Body of pancreas (tissue), 4 donors: ENCODE measurements at regions not wholly inside any gene's neighbourhood (a gene's known extent, or its start where the extent isn't known, plus 50 kb on each side); places are given as distances from the start of the nearest gene placed in this dataset.

ENCODE experiments used
- POLR2A ChIP-seq, 3 donors: fragments of 450-650 bp; IDR thresholded peaks; one replicate each; pipeline ENCODE4 v1.6.1; 2016; ENCODE audit warnings: antibody characterized with exemption in 3 of 3, mild to moderate bottlenecking in 2 of 3
- TF ChIP-seq, protein P1 (sequence below), 7 experiments: fragments of 450-650 bp in 4 of 7; fragments of 200-600 bp in 3 of 7; sonication (generic) in 3 of 7; IDR thresholded peaks; one replicate each; pipeline ENCODE4 v1.5.1; 2016 to 2019; ENCODE audit warnings: antibody characterized with exemption in 7 of 7

DNA sequence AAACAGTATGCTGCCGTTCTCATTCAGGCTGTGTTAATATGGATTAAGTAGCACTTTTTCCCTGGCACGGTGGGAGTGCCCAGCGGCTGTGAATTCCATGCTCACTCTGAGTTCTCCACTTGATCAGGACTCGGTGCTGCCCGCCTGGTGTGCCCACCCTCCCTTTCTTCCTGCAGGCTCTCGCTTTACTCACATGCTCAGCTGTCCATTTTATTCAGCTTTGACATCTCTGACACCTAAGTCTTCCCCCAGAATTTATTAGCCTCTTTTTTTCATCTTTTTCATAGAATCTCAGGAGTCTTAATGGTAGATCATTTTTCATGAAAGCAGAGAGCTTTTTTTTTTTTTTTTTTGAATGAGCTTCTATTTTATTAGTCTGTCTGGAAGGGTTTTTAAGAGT lies 626.5 kb downstream of the IRX1 start:
- no peak for TF ChIP-seq POLR2A (IDR thresholded peaks at IDR 0.05)
- TF ChIP-seq, protein P1, sequence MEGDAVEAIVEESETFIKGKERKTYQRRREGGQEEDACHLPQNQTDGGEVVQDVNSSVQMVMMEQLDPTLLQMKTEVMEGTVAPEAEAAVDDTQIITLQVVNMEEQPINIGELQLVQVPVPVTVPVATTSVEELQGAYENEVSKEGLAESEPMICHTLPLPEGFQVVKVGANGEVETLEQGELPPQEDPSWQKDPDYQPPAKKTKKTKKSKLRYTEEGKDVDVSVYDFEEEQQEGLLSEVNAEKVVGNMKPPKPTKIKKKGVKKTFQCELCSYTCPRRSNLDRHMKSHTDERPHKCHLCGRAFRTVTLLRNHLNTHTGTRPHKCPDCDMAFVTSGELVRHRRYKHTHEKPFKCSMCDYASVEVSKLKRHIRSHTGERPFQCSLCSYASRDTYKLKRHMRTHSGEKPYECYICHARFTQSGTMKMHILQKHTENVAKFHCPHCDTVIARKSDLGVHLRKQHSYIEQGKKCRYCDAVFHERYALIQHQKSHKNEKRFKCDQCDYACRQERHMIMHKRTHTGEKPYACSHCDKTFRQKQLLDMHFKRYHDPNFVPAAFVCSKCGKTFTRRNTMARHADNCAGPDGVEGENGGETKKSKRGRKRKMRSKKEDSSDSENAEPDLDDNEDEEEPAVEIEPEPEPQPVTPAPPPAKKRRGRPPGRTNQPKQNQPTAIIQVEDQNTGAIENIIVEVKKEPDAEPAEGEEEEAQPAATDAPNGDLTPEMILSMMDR (IDR thresholded peaks at IDR 0.05): no peak
